ENCODE measurements at regions not wholly inside any gene's neighbourhood (a gene's known extent, or its start where the extent isn't known, plus 50 kb on each side); places are given as distances from the start of the nearest gene placed in this dataset.

DNA sequence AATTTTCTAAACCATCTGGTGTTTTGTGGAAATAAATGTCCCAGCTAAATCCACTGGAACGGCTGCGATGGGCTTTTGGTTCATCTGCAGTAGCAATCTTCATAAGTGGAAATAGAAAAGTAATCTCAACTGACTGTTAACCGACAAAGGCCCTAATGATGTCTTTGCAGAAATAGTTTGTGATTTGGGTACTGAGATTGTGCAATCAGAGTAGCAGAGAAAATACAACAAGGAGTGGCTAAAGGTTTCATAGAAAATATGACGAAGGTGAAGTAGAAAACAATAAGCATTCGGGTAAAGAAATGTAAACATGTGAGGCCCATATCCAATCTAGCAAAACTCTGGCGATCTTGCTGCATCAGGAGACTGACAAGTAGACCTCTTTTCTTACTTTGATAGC is 262.6 kb upstream of the MCTP2 start:
- TF ChIP-seq POLR2A (IDR thresholded peaks at IDR 0.05) (no peak), EP300 (IDR thresholded peaks at IDR 0.05) (no peak)
- TF ChIP-seq, protein P1, sequence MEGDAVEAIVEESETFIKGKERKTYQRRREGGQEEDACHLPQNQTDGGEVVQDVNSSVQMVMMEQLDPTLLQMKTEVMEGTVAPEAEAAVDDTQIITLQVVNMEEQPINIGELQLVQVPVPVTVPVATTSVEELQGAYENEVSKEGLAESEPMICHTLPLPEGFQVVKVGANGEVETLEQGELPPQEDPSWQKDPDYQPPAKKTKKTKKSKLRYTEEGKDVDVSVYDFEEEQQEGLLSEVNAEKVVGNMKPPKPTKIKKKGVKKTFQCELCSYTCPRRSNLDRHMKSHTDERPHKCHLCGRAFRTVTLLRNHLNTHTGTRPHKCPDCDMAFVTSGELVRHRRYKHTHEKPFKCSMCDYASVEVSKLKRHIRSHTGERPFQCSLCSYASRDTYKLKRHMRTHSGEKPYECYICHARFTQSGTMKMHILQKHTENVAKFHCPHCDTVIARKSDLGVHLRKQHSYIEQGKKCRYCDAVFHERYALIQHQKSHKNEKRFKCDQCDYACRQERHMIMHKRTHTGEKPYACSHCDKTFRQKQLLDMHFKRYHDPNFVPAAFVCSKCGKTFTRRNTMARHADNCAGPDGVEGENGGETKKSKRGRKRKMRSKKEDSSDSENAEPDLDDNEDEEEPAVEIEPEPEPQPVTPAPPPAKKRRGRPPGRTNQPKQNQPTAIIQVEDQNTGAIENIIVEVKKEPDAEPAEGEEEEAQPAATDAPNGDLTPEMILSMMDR (IDR thresholded peaks at IDR 0.05): no peak

Measured in tibial nerve (tissue), 4 donors.